SU-DHL-6 (cell line): ENCODE measurements at regions not wholly inside any gene's neighbourhood (a gene's known extent, or its start where the extent isn't known, plus 50 kb on each side); places are given as distances from the start of the nearest gene placed in this dataset.

ENCODE experiments used
- H2AFZ ChIP-seq: fragments of 200-600 bp; sonication (generic); 2 replicates; pipeline ENCODE4 v1.6.1; 2014; ENCODE audit warnings: low read depth, mild to moderate bottlenecking, moderate library complexity, mixed read lengths, antibody characterized with exemption, low read length; ENCODE audit not compliant: severe bottlenecking
- H3F3A ChIP-seq: fragments of 200-600 bp; shearing (Covaris generic); 2 replicates; pipeline ENCODE4 v1.6.0; 2016; ENCODE audit warnings: antibody characterized with exemption, mild to moderate bottlenecking; ENCODE audit not compliant: insufficient read depth
- H3K27ac ChIP-seq: fragments of 200-600 bp; sonication (generic); 2 replicates; pipeline ENCODE4 v1.5.1; 2016; ENCODE audit warnings: low read depth, mild to moderate bottlenecking, low read length, moderate library complexity, mixed read lengths
- H3K27me3 ChIP-seq: fragments of 200-600 bp; sonication (generic), shearing (Covaris generic); 2 replicates; pipeline ENCODE4 v1.6.0; 2014; ENCODE audit warnings: mild to moderate bottlenecking, low read length
- H3K36me3 ChIP-seq: fragments of 200-600 bp; sonication (generic); 2 replicates; pipeline ENCODE4 v1.6.1; 2014; ENCODE audit warnings: mild to moderate bottlenecking, low read length, mixed read lengths
- H3K4me2 ChIP-seq: fragments of 300-600, 200-600 bp; shearing (Covaris generic), sonication (generic); 2 replicates; pipeline ENCODE4 v1.6.0; 2014; ENCODE audit warnings: low read length, low read depth, mild to moderate bottlenecking; ENCODE audit not compliant: poor library complexity, severe bottlenecking
- H3K4me3 ChIP-seq: fragments of 200-600 bp; sonication (generic); 2 replicates; pipeline ENCODE4 v1.5.1; 2014; ENCODE audit warnings: antibody characterized with exemption, low read length, mild to moderate bottlenecking, mixed read lengths; ENCODE audit not compliant: insufficient read depth, poor library complexity, severe bottlenecking
- H3K79me2 ChIP-seq: fragments of 200-600 bp; sonication (generic); 2 replicates; pipeline ENCODE4 v1.6.1; 2014; ENCODE audit warnings: mild to moderate bottlenecking, low read length, moderate library complexity; ENCODE audit not compliant: insufficient read depth
- H3K9ac ChIP-seq: fragments of 200-600 bp; sonication (generic); 2 replicates; pipeline ENCODE4 v1.7.0; 2014; ENCODE audit warnings: mild to moderate bottlenecking, low read length
- H3K9me2 ChIP-seq: fragments of 200-600 bp; sonication (generic); replicated peaks from 2 replicates; pipeline ENCODE4 v1.6.1; 2014; ENCODE audit warnings: low read length; ENCODE audit not compliant: insufficient read depth
- H3K9me3 ChIP-seq: fragments of 200-600 bp; sonication (generic); 2 replicates; pipeline ENCODE4 v1.6.1; 2014; ENCODE audit warnings: low read length, mixed read lengths; ENCODE audit not compliant: insufficient read depth
- H4K20me1 ChIP-seq: fragments of 200-600 bp; sonication (generic); 2 replicates; pipeline ENCODE4 v1.6.1; 2014; ENCODE audit warnings: low read depth, mild to moderate bottlenecking, antibody characterized with exemption, low read length, moderate library complexity, mixed read lengths
- EZH2phosphoT487 ChIP-seq: fragments of 200-600 bp; sonication (generic), shearing (Covaris generic); conservative IDR thresholded peaks from 2 replicates; pipeline ENCODE4 v1.6.1; 2018; ENCODE audit warnings: mild to moderate bottlenecking, antibody characterized with exemption, low read length, moderate library complexity, mixed read lengths
- TF ChIP-seq, protein P1 (sequence below): fragments of 200-600 bp; sonication (generic); IDR thresholded peaks from one replicate; pipeline ENCODE4 v1.5.1; 2017; ENCODE audit warnings: antibody characterized with exemption, mild to moderate bottlenecking, low read length, moderate library complexity; ENCODE audit not compliant: insufficient read depth, poor library complexity, severe bottlenecking

DNA sequence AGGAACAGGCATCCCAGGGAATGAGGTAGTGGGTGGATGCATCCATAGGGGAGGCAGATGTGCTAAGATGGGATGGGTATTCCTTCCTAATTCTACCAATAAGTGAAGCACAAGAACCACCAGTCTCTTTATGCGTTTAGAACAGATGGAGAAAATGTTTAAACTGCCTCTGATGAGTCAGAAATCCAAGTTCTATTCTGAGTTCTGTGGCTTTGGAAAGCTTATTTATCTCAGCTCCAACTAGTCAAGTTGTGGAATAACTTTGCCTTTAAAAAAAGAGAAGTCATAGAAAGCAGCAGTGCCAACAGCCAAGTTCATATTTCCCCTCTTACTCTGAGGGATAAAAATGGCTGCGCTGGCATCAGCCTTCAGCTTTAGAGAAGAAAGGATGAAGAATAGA, 761.7 kb downstream of the IGSF11 start:
- Histone ChIP-seq H3F3A (no peaks in the 10 kb centered on the region), H3K36me3 (no peaks in the 10 kb centered on the region), H3K9me2 (no peaks in the 10 kb centered on the region; the same call in 1 of the 2 replicates), H2AFZ (no peak overlapping the region), H3K4me3 (no peak overlapping the region), H3K79me2 (no peaks in the 10 kb centered on the region), H3K9ac (no peak overlapping the region), H3K27ac (no peak overlapping the region), H3K9me3 (no peaks in the 10 kb centered on the region), H3K27me3 (no peaks in the 10 kb centered on the region), H3K4me2 (no peak overlapping the region), H4K20me1 (no peaks in the 10 kb centered on the region)
- TF ChIP-seq, protein P1, sequence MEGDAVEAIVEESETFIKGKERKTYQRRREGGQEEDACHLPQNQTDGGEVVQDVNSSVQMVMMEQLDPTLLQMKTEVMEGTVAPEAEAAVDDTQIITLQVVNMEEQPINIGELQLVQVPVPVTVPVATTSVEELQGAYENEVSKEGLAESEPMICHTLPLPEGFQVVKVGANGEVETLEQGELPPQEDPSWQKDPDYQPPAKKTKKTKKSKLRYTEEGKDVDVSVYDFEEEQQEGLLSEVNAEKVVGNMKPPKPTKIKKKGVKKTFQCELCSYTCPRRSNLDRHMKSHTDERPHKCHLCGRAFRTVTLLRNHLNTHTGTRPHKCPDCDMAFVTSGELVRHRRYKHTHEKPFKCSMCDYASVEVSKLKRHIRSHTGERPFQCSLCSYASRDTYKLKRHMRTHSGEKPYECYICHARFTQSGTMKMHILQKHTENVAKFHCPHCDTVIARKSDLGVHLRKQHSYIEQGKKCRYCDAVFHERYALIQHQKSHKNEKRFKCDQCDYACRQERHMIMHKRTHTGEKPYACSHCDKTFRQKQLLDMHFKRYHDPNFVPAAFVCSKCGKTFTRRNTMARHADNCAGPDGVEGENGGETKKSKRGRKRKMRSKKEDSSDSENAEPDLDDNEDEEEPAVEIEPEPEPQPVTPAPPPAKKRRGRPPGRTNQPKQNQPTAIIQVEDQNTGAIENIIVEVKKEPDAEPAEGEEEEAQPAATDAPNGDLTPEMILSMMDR = no peak

DNA sequence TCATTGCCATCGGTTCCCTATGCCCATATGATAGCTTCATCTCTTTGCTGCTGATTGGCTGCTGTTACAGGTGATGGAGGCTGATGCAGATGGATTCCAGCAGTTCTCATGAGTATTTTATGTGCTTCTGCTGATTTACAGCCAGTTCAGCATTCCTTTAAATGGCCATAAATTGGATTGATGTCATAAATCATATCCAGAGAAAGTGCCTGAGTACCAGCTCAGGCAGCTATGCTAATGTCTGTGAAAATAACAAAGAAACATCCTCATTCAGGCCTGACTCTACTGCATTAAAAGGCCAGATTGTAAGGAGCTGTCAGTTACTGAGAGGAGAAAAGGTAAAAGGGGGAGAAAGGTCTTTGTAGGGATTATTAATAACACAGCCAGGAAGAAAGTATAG, 756.8 kb downstream of the IGSF11 start:
- no peak overlapping the region for H3K4me3 ChIP-seq
- no peak for TF ChIP-seq EZH2phosphoT487
- TF ChIP-seq, protein P1 = no peak
- H3K79me2 ChIP-seq = no peaks in the 10 kb centered on the region
- no peaks in the 10 kb centered on the region for H3K36me3 ChIP-seq
- H3K9me3 ChIP-seq = no peaks in the 10 kb centered on the region
- H3K27ac ChIP-seq = no peak overlapping the region
- no peaks in the 10 kb centered on the region for H3F3A ChIP-seq
- no peak overlapping the region for H3K9ac ChIP-seq
- no peaks in the 10 kb centered on the region; the same call in 1 of the 2 replicates for H3K9me2 ChIP-seq
- no peaks in the 10 kb centered on the region for H4K20me1 ChIP-seq
- no peak overlapping the region for H2AFZ ChIP-seq
- no peak overlapping the region for H3K4me2 ChIP-seq
- no peaks in the 10 kb centered on the region for H3K27me3 ChIP-seq

DNA sequence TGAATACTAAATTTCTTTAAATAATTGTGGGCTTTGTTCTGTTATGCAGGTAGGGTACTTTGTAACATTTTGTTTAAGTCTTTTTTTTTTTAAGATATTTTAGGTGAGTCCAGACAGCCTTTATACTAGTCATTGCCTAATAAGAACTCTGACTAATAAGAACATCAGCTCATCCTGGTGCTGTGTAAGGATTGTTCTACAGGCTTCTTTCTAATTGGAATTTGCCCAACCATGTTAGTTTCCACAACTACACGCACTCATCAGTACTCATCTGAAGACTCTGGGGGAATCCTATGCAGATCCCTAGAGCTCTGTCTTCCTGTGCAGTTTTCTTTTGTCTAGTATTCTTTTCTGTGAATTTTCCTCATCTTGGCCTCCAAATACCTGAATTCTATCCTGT, 741.8 kb downstream of the IGSF11 start:
- TF ChIP-seq EZH2phosphoT487 = no peak
- TF ChIP-seq, protein P1 = no peak
- H3F3A ChIP-seq = no peaks in the 10 kb centered on the region
- no peak overlapping the region for H2AFZ ChIP-seq
- no peak overlapping the region for H3K27ac ChIP-seq
- H3K4me2 ChIP-seq = no peak overlapping the region
- H3K9me3 ChIP-seq = 0 out of 2 replicates have a peak, but pooled peaks cover 5% of the 10 kb centered on the region
- H3K36me3 ChIP-seq = no peaks in the 10 kb centered on the region
- no peaks in the 10 kb centered on the region for H3K9me2 ChIP-seq
- no peak overlapping the region for H3K9ac ChIP-seq
- no peaks in the 10 kb centered on the region for H3K79me2 ChIP-seq
- H3K4me3 ChIP-seq = no peak overlapping the region
- H4K20me1 ChIP-seq = no peaks in the 10 kb centered on the region
- no peaks in the 10 kb centered on the region for H3K27me3 ChIP-seq

DNA sequence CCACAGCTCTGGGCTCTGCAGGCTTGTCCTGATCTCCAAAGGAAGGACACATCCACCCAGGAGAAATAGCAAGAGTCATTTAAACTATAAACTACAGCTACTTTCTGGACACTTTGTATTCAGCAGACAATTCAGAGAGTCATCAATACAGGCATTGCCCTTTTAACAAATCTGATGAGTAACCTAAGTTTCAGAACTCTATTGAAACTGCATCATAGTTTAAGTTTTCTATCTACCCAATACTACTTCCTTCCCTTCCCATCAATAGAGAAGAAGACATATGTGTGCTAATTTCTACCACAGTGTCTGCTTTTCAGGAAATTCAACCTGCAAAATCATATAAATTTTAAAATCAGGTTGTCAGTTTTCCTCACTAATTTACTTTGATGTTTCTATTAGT, 736.5 kb downstream of the IGSF11 start:
- H2AFZ ChIP-seq = no peak overlapping the region
- no peaks in the 10 kb centered on the region for H3F3A ChIP-seq
- no peaks in the 10 kb centered on the region for H3K27me3 ChIP-seq
- H4K20me1 ChIP-seq = no peaks in the 10 kb centered on the region
- H3K36me3 ChIP-seq = no peaks in the 10 kb centered on the region
- no peak overlapping the region for H3K4me3 ChIP-seq
- H3K9me3 ChIP-seq = no peaks in the 10 kb centered on the region
- TF ChIP-seq EZH2phosphoT487 = no peak
- TF ChIP-seq, protein P1 = no peak
- H3K9me2 ChIP-seq = no peaks in the 10 kb centered on the region
- H3K4me2 ChIP-seq = no peak overlapping the region
- H3K27ac ChIP-seq = no peak overlapping the region
- H3K9ac ChIP-seq = no peak overlapping the region
- H3K79me2 ChIP-seq = no peaks in the 10 kb centered on the region
